ENCODE measurements at regions not wholly inside any gene's neighbourhood (a gene's known extent, or its start where the extent isn't known, plus 50 kb on each side); places are given as distances from the start of the nearest gene placed in this dataset.

DNA sequence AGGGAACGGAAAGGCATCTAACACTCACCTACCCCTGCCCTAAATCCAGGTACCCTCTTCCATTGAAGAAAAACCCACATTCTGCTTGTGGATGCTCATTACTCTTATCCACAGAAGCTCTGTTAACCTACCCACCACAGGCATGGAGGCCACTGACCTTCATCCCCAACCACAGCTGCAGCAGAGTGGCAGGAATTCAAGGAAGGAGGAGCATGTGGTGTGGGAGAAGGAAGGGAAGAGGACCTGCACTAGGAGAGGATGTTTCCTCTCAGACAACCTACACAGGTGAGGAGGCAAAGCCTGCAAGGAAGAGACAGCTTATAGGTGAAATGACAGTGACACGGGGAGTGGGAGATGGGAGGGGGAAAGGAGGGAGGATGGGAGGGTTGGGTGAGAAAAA lies 192.5 kb upstream of the TSC22D2 start:
- no peak for DNase-seq

DNA sequence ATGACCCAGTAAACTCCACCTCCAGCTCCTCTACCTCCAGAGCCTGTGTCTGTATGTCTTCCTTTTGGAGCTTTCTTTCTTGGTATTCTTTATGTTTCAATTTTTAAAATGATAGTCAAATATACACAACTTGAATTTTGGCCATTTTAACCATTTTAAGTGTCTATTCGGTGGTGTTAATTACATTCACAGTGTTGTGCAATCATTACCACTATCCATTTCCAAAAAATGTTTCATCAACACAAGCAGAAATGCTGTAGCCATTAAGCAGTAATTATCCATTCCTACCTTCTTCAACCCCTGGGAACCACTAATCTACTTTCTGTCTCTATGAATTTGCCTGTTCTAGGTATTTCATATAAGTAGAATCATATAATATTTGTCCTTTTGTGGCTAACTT lies 194.5 kb upstream of the TSC22D2 start:
- DNase-seq = no peak

DNA sequence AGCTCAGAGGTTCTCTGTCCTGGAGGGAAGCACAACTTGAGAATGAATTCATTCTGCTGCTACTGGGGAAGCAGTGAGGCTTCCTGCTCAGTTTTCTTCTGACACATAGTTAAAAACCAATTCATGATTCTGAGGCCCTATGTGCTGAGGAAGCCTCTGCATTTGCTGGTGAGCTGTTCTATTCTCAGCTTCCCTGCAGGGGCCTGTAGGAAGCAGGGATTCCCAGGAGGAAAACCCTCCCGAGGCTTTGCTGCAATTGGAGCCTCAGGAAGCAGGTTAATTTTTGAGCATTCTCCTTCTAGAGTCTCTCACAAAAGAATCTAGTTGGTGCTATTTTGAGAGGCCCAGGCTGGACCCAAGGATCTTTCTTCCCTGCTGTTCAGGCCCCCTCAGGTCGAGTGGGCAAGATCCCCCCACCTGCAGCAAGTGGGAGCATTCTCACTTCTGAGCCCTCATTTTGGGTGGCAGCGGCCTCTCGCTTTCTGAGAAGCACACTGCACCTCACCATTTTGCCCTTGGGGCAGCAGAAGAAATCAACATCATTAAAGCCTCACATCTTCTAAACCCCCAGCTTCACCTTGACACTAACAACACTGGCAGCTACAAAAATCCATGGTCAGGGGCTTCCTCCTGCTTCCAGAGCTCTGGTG lies 197.5 kb upstream of the TSC22D2 start:
- DNase-seq = no peak

DNA sequence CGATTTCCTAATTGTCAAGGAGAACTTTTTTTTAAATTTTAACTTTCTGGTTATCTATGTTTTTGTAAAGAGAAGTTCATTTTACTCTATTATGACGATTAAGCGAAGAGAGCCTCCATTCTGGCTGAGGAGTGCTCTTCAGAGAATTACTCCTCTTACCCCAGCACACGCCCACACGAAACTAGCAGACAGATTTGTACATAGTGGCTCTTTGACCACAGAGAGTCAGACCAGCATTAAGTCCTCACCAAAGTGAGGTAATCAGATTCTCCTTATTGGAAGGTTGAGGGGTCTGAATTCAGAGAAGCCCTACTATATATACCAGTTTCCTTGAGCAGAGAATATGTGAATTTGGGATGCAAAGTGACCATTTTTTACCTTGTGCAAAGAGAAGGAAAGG lies 204.8 kb upstream of the TSC22D2 start:
- DNase-seq = no peak

DNA sequence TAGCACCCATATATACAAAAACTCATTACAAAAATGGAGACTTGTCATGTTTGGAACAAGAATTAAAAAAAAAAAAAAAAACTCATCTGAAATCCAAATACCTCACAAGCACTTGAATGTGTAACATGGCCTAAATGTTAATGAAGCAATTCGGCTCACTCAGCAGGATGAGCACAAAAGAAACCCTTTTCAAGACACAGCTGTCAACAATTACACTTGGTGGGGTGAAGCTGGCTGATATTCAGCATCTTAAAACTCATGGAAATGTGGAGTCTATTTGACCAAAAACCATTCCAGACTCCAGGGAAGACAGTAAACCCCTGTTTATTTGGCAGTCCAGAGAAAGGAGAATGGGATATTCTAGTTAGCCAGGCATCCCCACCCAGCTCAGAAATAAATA lies 205.4 kb upstream of the TSC22D2 start:
- DNase-seq = no peak

DNA sequence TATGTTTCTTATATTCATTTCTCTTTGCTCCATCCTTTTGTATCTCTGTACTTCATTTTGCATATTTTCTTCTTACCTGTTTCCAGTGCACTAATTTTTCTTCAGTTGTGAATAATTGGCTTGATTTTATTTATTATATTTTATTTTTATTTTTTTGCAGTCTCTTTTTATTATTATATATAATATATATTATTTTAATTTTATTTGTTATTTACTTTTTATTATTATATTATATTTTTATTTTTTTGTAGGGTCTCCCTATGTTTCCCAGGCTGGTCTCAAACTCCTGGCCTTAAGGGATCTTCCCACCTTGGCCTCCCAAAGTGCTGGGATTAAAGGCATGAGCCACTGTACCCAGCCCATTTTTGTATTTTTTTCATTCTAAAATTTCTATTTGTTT lies 213.1 kb upstream of the TSC22D2 start:
- no peak for DNase-seq

DNA sequence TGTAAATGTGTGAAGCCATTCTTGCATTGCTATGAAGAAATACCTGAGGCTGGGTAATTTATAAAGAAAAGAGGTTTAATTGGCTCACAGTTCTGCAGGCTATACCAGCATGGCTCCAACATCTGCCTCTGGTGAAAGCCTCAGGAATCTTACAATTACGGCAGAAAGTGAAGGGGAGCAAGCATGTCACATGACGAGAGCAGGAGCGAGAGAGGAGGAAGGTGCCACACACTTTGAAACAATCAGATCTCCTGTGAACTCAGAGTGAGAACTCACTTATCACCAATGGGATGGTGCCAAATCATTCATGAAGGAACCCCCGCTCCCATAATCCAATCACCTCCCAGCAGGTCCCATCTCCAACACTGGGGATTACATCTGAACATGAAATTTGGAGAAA lies 213.6 kb upstream of the TSC22D2 start:
- no peak for DNase-seq

DNA sequence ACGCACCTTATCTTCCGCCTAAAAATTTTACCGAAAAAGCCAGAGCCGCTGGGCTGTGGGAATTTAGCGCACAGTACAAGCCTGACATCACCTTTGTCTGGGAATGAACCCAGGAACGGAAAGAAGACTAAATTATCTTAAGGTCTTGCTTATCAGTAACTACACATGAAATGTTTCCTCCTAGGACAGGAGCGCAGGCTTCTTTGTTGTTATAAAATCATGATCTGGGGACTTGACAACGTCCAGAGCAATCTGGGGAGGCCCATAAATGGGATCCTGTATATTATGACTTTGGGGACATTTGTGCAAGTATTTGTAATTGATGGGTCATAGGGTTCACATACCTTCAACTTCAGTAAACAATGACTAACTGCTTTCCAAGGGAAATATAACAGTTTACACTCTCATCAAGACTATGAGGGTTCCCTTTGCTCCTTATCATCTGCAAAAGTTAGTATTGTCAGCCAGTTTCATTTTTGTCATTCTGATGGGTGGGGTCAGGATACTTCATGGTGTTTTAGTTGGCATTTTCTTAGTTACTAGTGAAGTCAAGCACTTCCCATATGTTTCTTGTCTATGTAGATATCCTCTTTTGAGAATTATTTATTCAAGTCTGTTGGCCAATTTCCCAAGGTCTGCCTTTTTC lies 213.9 kb upstream of the PFN2 start:
- DNase-seq = no peak

DNA sequence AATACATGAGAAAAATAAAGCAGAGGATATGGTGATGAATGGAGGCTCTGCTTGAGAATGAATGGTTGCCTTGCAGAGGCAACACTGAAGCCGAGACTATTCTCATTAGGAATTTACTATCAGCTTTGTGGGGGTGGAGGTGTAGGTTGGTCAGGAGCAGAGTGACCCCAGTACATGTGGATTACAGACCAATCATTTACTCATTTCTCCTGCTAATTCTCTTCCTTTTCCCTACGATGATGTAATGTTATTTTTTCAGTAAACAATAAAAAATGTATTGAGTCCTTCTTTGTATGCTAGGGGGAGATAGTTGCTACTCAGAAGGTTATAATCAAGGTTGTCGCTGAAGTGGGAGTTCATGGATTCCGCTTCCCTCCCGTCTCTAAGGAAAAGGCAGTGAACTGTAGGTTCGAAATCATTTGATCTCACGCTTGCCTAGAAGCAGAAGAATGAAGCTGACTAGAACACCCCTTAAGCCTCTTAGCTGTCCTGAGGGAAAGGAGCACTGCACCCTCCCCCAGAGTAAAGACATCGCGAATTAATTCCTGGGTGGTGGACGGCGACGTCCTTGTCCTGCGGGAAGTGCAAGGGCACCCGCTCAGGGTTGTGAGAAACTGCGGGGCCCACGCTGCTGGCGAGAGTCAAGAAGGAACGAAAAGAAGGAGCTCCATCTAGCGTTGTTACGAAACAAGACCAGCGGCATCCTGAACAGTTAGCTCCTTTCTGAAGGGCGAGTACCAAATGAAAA lies 213.2 kb upstream of the PFN2 start:
- DNase-seq = peak; percentile 68

DNA sequence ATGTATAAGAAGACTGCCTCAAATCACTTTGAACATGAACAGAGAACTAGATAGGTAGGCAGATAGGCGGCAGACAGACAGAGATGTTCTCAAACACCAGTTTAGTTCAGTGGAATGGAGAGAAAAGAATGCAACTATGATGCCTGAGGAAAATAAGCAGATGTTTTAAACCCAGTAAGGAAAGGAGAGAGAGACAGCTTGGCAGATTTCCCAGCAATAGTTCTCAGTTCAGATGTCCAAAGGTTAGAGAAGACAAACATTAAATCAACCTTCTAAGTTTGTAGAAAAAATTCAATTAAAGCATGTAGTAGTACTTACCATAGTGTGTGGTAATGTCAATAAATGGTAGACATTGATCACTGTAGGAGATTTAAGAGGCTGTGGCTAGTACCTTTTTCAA lies 209.6 kb upstream of the PFN2 start:
- no peak for DNase-seq

DNA sequence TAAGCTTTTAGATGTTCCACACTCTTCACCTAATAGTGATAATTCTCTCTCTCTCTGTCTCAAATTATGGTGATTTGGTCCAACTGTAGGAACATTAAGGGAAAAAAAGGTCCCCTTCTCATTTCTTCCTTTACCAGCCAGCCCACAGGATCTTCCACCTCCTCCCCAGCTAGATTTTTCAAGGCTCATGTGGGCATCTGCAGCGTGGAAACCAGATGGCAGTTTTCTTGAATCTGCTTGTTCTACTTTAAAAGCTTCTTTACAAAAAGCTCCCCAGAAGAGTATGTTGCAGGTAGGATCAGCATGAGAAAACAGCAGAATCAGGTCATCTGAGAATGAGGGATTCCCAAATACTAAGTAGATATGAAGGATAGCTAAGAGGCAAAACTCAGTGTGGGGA lies 208.6 kb upstream of the PFN2 start:
- no peak for DNase-seq

DNA sequence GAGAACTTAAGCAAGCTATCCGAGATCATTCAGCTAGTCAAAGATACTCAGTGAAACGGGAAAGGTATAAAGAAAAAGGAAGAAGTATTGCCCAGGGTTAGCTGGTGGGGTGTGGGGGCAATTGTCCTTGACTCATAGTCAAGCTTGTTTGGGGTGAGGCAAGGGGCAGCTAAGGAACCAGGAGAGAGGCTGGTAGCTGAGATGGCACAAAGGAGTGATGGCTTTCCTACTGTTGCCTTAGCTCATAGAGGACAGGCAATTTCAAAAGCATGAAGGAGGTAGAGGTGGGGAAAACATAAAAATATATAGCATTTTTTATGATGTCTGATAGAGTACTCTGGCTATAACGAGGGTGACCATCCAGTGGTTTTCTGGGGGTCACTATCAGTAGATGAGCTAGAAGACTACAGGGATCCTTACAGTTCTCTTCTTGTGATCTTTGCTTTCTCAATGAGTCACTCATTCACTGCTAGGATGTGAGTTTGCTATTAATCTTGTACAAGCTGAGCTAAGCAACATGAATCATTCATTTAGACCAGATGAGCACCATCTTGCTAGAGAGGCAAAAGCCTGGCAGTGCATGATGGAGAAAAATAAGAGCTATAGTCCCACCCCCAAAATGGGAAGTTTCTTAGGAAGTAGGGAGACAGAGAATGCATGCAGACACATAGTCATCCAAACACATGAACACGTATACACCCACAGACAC lies 207.1 kb upstream of the PFN2 start:
- DNase-seq = no peak

DNA sequence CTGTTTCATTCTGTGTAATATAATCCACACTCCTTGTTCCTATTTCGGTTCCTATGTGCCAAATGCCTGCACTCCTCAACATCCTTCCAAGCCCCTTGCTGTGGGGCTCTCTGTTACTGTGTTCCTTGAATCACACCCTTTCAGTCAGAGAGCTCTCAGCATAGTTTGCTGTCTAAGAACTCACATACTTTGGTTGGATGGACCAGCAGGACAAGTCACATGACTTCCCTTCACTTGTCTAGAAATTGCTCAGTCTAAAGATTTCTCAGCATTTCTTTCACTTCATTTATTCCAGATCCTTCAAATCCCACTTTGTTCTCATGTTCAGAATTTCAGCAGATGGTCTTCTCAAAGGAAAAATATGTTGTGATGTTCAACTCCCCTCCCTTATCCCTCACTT lies 203.5 kb upstream of the PFN2 start:
- no peak for DNase-seq

DNA sequence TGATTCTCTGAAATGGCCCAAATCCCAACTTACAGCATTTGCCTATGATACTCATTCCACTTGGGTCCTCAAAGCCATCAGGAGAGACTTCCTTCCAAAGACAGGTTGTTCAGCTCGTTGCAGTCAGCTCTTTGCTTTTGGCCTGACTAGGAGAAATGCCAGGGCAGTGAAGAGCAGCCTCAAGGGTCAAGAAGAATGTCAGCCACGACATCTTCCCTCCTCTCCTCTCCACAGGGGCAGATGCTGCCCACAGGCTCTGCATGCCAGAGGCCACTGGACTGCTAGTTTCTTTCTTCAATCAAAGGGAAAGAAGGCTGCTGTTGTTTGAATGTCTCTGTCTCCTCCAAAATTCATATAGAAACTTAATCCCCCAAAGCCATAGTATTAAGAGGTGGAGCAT lies 201.7 kb upstream of the PFN2 start:
- no peak for DNase-seq

DNA sequence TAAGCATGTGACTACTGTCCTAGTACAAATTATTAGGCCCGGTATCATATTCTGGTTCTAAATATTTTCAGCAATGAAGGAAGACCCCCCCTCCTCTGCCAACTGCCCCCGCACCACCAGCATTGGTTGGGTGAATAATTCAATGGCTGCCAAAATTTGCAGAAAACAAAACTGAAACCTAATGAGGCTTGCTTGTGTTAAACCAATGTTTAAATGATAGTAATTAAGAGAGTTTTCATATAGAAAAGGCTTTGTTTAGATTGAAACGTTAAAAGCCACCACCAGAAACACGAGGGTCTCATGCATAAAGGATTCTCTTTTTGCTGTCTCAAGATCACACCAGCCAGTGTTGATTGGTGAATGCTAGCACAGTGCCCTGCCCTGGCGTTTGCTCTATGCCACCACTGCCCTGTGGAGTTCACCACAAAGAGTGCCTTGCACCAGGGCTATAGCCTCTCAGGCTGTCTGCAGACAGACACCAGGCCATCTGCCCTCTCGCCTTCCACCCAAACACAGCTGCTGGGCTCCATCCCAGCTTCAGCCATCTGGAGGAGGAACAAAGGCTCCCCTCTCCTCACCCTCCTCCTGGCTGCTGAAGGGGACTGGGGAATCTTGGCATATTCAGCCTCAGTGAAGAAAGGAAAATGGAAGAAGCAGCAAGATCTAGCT lies 200.3 kb upstream of the PFN2 start:
- DNase-seq = no peak

DNA sequence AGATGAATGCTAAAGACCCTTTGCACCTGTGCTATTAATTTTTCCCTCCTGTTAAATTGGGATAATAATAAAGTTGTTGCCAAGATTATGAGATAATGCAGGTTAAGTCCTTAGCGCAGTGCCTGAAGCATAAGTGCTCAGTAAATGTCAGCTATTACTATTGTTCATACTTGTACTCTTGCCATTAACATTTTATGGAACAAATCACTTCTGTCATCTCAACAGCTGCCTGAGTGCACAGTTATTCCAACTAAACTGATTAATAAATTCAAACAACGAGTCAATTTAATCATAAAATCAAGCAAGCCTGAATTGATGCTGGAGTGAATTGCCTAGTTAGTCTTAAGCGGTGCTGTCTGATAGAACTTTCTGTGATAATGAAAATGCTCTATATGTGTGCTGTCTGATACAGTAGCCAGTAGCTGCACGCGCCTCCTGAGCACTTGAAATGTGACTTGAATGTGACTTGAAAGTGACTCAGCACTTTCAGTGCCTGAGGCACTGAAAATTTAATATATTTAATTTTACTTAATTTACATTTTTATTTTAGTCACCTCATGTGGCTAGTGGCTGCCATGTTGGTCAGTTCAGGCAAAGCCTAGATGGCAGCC lies 198.7 kb upstream of the PFN2 start:
- no peak for DNase-seq

DNA sequence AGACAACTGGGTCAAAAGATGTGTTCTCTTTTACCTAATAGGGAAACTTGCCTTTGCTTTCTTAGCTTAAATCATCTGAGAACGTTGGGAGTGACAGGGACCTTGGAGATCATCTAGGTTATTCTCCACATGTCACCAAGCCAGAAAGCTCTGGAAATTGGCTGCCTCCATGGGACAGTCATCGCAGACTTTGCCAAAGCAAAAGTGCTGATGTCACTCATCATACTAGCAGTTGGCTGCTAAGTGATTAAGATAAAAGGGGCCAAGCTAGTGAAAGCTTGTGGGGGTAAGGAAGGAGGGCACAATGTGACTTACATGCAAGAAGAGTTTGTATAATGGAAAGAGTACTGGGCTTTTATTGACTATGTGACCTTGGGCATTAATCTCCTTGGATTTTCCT lies 198.0 kb upstream of the PFN2 start:
- no peak for DNase-seq

DNA sequence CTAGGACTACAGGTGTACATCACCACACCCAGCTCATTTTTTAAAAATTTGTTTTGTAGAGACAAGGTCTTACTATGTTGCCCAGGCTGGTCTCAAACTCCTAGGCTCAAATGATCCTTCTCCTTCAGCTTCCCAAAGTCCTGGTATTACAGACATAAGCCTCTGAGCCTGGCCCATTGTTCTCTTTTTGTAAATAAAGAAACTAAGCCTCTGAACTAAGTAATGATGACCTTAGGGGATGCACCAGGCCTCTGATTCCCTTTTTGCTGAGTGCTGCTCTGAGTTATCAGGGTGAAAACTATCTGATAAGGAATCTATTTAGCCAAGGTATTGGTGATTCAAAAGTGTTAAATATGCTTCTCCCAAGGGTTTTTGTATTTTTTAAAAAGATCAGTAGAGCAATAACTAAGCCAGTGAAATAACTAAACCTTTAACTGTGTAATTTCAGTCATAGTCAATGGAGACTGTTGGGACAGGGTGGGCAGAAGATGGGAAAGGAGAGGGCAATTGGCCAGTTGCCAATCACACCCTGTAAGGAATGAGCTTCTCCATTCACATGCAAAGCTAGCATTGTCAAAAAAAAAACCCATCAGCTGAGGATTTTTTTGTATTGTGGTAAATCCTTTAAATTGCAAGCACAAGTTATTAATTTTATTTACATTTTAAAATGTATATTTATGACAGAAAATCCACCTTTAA lies 194.8 kb upstream of the PFN2 start:
- no peak for DNase-seq

DNA sequence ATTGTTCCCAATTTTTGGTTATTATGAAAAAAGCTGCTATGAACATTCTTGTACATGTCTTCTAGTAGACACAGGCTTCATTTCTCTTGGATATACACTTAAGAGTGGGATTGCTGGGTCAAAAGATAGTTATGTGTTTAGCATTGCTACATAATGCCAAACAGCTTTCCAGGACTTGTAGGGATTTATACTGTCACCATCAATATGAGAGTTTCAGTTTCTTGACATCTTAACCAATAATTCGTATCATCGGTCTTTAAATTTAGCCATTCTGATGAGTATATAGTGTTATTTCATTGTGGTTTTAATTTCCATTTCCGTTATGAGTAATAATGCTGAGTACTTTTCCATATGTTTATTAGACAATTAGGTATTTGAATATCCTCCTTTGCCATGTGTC lies 190.3 kb upstream of the PFN2 start:
- DNase-seq = no peak

DNA sequence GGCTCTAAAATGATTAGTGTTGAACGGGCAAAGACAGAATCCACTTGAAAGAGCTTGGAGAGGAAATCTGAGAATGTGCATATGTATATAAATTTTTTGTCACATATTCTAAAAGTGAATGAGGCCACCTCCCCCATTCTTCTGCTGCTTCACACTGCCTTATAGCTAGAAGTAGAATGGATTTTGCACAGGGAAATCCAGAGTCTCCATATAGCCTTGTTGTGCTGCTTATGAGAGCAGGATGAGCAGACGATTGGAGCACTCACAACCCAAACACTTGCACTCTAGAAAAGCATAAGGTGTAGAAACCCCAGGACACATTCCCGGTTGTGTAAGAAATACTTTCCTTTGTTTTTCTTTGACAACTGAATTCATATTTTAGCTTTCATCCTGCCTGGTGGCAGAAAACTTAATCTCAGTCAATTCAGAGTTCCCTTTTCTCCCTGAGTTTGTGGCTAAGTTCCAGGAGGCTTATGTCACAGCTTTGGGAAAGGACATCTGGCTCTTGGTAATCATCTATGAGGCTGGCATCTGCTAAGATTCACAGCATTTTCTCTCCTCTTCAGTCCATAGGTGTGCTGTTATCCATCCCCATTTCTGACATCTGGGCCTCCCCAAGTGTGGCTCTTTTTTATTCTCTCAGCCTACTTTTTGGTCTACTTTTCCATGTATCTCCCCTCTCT lies 188.4 kb upstream of the PFN2 start:
- DNase-seq = no peak

DNA sequence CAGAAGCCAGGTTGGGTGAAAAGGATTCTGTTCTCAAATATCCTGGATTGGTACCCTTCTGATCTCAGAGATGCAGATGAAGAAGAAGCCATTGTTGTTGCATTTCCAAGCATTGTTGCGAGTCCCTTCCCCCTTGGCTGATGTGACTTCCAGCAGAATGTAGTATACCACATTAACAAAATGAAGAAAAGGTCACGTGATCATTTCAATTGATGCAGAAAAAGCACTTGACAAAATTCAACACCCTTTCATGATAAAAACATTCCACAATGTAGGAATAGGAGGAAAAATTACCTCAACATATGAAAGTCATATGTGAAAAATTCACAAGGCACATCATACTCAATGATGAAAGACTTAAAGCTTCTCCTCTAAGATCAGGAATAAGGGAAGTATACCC lies 181.9 kb upstream of the PFN2 start:
- no peak for DNase-seq

DNA sequence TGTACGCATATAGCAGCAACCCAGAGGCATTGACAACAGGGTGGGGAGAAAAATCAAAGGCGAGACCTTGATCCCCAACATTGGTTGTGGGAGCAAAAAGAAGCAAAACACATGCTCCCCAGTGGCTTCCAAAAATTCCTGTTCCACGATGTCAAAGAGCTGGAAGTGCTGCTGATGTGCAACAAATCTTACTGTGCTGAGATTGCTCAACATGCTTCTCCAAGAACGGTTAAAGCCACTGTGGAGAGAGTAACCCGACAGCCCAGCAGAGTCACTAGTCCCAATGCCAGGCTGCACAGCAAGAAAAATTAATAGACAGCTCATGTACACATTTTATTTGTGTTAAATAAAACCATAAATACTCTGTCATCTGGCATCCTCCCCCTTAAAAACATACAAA lies 179.9 kb upstream of the PFN2 start:
- DNase-seq = no peak

Data from activated CD4-positive, alpha-beta T cell treated with anti-CD3 and anti-CD28 coated beads, Interleukin-2, Interleukin-6, amounts not matched to agents 100 ng/mL and 50 ng/mL, durations not matched to agents 16 hours and 8 hours (primary cell).